GM13976 (cell line): ENCODE measurements at regions not wholly inside any gene's neighbourhood (a gene's known extent, or its start where the extent isn't known, plus 50 kb on each side); places are given as distances from the start of the nearest gene placed in this dataset.

Experiments
- DNase-seq: peaks from one replicate; pipeline ENCODE4 v3.0.0; 2012; ENCODE audit warnings: low spot score
- in situ Hi-C: fragments of 300-500 bp; cut with MboI; formaldehyde crosslinking; loops from one replicate; pipeline ENCODE4 v1.12.0; 2022; ENCODE audit warnings: low sequenced_read_pairs, mixed read lengths, inconsistent platforms; ENCODE audit not compliant: unreplicated experiment
- TF ChIP-seq, protein P1 (sequence below): IDR thresholded peaks from 2 replicates; pipeline ENCODE4 v1.5.1; 2012; ENCODE audit warnings: borderline replicate concordance, mild to moderate bottlenecking; ENCODE audit not compliant: insufficient read depth; ENCODE audit errors: extremely low read depth, missing control alignments, control extremely low read depth

DNA sequence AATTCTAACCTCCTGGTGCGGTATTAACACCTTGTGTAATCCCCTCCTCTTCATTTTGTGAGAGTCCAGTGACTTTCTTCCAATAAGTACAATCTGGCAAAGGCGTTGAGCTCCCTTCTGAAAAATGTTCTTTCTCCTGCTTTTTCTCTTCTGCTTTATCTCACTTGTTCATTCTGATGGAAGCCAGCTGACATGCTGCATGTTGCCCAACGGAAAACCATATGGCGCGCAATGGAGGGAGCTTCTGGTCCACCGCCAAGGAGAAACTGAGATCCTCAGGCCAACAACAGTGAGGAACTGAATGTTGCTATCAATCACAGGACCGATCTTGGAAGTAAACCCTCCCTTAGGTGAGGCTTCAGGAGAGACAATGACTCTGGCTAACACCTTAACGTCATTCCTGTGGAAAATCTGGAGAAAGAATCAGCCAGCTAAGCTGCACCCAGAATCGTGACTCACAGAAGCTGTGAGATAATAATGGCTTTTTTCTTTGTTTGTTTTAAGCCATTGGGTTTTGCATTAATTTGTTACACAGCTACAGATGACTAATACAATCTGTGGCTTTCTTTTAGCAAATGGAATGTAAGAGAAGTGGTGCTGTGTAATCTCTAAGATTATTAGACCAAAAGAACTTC, 1323.9 kb upstream of the DDX18 start:
- TF ChIP-seq, protein P1, sequence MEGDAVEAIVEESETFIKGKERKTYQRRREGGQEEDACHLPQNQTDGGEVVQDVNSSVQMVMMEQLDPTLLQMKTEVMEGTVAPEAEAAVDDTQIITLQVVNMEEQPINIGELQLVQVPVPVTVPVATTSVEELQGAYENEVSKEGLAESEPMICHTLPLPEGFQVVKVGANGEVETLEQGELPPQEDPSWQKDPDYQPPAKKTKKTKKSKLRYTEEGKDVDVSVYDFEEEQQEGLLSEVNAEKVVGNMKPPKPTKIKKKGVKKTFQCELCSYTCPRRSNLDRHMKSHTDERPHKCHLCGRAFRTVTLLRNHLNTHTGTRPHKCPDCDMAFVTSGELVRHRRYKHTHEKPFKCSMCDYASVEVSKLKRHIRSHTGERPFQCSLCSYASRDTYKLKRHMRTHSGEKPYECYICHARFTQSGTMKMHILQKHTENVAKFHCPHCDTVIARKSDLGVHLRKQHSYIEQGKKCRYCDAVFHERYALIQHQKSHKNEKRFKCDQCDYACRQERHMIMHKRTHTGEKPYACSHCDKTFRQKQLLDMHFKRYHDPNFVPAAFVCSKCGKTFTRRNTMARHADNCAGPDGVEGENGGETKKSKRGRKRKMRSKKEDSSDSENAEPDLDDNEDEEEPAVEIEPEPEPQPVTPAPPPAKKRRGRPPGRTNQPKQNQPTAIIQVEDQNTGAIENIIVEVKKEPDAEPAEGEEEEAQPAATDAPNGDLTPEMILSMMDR = no peak
- in situ Hi-C loops = no loop called here
- DNase-seq = no peak

DNA sequence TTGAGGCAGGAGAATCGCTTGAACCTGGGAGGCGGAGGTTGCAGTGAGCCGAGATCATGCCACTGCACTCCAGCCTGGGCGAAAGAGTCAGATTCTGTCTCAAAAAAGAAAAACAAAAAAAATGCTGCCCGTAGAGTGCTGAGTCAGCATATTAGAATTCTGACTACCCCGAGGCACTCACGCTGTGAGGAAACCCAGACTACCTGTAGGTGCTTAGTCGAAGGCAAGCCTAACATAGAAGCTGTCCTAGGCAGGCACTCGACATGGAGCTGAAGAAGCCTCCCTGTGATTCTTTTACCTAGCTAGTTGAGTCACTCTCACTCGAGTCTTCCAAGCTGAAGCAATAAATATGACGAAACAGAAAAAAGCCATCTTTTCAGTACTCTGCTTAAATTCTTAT, 1323.2 kb upstream of the DDX18 start:
- TF ChIP-seq, protein P1 = no peak
- no peak for DNase-seq
- in situ Hi-C loops = no loop called here

DNA sequence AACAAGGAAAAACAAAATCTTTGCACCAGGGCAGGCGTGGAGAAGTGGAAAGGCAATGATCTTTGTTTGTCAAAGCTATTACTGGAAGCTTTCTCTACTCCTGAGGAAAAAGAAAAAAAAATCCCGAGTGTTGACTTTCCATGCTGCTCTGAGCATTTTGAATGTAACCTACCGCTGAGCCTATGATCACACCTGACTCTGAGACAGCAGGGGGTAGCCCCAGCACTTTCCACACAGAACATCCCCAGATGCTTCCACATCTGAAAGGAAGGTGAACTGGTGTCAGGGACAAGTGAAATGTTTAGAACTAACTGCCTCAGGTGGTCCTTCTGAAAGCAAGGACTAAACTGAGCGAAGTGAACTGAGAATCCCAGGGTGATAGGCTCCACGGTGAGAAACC, 1315.1 kb upstream of the DDX18 start:
- in situ Hi-C loops = no loop called here
- TF ChIP-seq, protein P1 = no peak
- no peak for DNase-seq

DNA sequence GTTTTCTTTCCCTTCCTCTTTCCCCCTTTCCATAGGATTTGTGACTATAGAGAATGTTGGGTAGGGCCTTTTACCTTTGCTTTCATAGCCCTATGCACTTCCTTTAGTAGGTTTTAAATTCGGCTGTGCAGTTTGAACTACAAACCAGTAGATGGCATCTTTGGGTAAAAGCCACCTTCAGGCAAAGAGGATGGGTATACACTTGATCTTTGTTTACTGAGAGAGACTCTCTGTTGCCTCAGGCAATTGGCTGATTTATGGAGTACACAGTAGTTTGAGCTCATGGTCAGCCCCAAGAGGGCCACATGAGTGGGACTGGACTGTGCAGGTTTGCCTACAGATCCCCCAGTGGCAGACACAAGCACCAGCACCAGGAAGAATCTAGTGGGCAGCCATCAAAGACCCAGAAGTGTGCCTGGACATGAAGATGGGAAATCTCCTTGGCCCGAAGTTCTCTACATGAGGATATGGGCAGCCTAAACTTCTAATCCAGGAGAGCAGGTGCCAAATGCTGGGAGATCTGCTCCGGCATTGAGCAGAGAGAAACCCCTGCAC, 1304.3 kb upstream of the DDX18 start:
- peak; percentile 2 for DNase-seq
- in situ Hi-C loops = no loop called here
- TF ChIP-seq, protein P1 = no peak

DNA sequence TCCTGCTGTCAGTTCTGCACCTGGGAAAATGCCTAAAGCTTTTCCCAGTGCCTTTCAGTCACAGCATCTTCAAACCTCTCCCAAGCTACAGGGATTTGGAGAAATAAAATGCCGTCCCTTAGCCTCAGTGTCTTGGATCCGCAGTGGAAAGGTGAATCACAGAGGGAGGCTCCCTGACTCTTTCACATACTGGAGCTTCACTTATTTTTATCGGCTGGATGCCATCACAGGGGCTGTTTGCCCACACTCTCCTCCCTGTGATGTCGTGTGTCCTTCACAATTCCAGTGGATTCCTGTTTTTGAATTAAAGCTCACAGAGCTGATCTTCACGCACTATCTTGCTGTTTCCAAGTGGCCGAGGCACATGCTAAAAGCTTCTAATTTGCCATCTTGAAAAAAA, 1303.1 kb upstream of the DDX18 start:
- TF ChIP-seq, protein P1 = no peak
- DNase-seq = no peak
- in situ Hi-C loops = no loop called here

DNA sequence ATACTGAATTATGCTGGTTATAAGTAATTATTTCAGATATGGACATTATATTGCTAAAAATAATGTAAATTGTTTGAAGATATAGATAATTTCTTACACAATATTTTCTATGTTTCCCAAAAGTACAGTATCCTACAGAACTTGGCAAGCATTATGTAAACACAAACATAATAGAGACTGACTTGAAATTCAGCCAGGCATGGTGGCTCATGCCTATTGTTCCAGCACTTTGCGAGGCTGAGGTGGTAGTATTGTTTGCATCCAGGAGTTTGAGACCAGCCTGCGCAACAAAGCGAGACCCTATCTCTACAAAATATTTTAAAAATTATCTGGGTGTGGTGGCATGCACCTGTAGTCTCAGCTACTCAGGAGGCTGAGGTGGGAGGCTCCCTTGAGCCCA, 1300.5 kb upstream of the DDX18 start:
- no peak for DNase-seq
- in situ Hi-C loops = no loop called here
- TF ChIP-seq, protein P1 = no peak
